Progenitor cell of endocrine pancreas (in vitro differentiated cells): ENCODE measurements at regions not wholly inside any gene's neighbourhood (a gene's known extent, or its start where the extent isn't known, plus 50 kb on each side); places are given as distances from the start of the nearest gene placed in this dataset.
"Not testable (repeated sequence)": the region's sequence is repeated elsewhere in the genome, so short reads cannot be mapped to it uniquely, and the experiment has no call there.

ENCODE experiments used
- DNase-seq: peaks from one replicate; pipeline ENCODE4 v3.0.0; 2021; ENCODE audit warnings: low spot score; ENCODE audit not compliant: unreplicated experiment
- H3K27ac Mint-ChIP-seq: 2 replicates; pipeline ENCODE4 v1.8.0; 2021; ENCODE audit warnings: mild to moderate bottlenecking, moderate library complexity, mixed read lengths
- H3K27me3 Mint-ChIP-seq: 2 replicates; pipeline ENCODE4 v1.8.0; 2021; ENCODE audit warnings: mixed read lengths
- H3K36me3 Mint-ChIP-seq: 2 replicates; pipeline ENCODE4 v1.8.0; 2022; ENCODE audit warnings: mixed read lengths; ENCODE audit not compliant: insufficient read depth
- H3K4me1 Mint-ChIP-seq: 2 replicates; pipeline ENCODE4 v1.8.0; 2021; ENCODE audit warnings: low read depth, mixed read lengths
- H3K4me3 Mint-ChIP-seq: 2 replicates; pipeline ENCODE4 v1.8.0; 2021; ENCODE audit warnings: low read depth, mild to moderate bottlenecking, moderate library complexity, mixed read lengths
- H3K9me3 Mint-ChIP-seq: 2 replicates; pipeline ENCODE4 v1.8.0; 2021; ENCODE audit warnings: low read depth, mixed read lengths
- TF ChIP-seq, protein P1 (sequence below): fragments of 200-600 bp; sonication (generic); IDR thresholded peaks from one replicate; pipeline ENCODE4 v1.5.0; 2021; ENCODE audit warnings: antibody characterized with exemption, mild to moderate bottlenecking; ENCODE audit not compliant: unreplicated experiment

DNA sequence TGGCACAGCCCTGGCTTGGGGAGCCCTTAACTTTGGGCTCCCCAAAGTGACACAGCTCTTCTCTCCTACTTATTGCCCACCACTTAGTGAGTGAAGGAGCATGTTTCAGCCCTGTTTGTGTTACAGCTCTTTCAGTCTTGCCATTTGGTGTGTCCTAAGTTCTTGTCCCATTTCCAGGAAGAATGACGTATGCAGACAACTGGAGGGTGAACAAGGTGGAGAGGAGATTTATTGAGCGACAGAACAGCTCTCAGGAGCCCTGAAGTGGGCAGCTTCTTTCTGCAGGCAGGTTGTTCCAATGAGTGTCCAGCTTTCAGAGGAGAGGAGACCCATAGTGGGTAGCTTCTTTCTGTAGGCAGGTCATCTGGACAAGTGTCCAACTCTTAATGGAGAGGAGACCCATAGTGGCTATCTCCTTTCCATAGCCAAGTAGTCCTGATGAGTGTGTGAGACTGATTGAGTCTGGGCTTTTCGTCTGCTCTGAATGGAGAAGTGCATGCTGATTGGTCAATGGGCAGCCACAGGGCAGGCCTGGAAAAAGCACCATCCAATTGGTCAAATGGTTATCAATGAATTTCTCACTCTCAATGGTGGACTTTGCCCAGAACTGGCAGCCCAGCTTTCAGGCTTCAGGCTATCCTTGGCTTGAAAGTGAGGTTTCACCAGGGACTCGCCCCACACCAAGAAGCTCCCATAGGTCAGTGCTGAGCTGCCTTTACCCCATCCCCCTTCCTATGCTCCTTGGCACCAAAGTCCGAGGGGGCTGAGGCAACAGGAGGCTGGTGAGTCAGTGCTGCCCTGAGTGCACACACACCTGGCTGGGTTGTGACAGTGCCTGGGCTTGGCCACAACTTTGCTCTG is 688.2 kb downstream of the NYAP2 start:
- Mint-ChIP-seq H3K4me3 (no peak overlapping the region), H3K36me3 (no peaks in the 10 kb centered on the region), H3K9me3 (peaks cover 6% of the 10 kb centered on the region), H3K4me1 (peaks cover 2% of the 10 kb centered on the region), H3K27me3 (no peaks in the 10 kb centered on the region), H3K27ac (no peak overlapping the region)
- no peak for DNase-seq
- TF ChIP-seq, protein P1, sequence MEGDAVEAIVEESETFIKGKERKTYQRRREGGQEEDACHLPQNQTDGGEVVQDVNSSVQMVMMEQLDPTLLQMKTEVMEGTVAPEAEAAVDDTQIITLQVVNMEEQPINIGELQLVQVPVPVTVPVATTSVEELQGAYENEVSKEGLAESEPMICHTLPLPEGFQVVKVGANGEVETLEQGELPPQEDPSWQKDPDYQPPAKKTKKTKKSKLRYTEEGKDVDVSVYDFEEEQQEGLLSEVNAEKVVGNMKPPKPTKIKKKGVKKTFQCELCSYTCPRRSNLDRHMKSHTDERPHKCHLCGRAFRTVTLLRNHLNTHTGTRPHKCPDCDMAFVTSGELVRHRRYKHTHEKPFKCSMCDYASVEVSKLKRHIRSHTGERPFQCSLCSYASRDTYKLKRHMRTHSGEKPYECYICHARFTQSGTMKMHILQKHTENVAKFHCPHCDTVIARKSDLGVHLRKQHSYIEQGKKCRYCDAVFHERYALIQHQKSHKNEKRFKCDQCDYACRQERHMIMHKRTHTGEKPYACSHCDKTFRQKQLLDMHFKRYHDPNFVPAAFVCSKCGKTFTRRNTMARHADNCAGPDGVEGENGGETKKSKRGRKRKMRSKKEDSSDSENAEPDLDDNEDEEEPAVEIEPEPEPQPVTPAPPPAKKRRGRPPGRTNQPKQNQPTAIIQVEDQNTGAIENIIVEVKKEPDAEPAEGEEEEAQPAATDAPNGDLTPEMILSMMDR: no peak

DNA sequence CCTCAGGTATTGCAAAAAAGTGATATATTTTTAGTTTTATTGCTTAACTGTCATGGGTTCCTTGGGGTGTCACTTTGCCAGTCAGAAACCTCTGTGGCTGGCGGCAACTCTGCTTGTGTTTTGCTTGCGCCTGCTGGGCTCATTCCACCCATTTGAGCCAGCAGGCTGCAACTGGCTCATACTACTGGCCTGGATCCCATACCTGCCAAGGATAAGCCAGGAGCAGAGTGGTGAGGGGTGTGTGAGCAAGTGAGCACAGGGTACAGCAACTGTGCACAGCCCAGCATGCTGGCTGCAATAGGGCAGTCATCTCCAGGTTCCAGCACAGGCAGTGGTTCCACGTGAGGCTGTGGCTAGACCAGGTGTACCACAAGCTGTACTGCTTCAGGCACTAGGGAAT is 687.5 kb downstream of the NYAP2 start:
- TF ChIP-seq, protein P1: no peak
- no peak for DNase-seq
- Mint-ChIP-seq H3K4me1 (peaks cover 2% of the 10 kb centered on the region), H3K27me3 (no peaks in the 10 kb centered on the region), H3K27ac (no peak overlapping the region), H3K4me3 (no peak overlapping the region), H3K36me3 (no peaks in the 10 kb centered on the region), H3K9me3 (peaks cover 6% of the 10 kb centered on the region)

DNA sequence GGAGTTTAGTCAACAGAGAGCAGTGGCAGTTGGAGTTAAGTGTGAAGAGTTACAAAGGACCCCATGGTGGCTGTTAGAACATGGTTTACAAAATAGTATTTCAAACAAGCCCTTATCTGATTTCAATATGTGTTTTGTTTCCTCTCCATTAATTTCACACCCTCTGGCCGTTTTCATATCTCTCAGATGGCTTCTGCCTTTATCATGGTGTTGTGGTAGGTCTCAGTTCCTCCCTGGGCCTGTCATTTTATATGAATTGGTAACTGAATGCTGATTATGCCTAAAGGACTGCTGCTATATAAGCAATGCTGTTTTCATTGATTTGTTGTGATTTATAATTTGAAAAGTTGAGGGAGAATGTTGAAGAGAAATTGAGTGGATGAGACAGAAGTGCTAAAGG is 686.7 kb downstream of the NYAP2 start:
- Mint-ChIP-seq H3K27me3 (no peaks in the 10 kb centered on the region), H3K27ac (no peak overlapping the region), H3K4me3 (no peak overlapping the region), H3K9me3 (peaks cover 6% of the 10 kb centered on the region), H3K36me3 (no peaks in the 10 kb centered on the region), H3K4me1 (peaks cover 2% of the 10 kb centered on the region)
- DNase-seq: no peak
- TF ChIP-seq, protein P1: no peak

DNA sequence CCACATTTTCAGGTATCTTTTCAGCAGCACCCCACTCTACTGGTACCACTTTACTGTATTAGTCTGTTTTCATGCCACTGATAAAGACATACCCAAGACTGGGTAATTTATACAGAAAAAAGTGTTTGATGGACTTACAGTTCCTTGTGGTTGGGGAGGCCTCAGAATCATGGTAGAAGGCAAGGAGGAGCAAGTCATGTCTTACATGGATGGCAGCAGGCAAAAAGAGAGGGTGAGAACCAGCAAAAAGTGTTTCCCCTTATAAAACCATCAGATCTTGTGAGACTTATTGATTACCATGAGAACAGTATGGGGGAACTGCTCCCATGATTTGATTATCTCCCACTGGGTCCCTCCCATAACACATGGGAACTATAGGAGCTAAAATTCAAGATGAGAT is 685.9 kb downstream of the NYAP2 start:
- not testable (repeated sequence) for H3K4me3 Mint-ChIP-seq, H3K36me3 Mint-ChIP-seq, H3K4me1 Mint-ChIP-seq, H3K27ac Mint-ChIP-seq, H3K9me3 Mint-ChIP-seq, H3K27me3 Mint-ChIP-seq, DNase-seq

DNA sequence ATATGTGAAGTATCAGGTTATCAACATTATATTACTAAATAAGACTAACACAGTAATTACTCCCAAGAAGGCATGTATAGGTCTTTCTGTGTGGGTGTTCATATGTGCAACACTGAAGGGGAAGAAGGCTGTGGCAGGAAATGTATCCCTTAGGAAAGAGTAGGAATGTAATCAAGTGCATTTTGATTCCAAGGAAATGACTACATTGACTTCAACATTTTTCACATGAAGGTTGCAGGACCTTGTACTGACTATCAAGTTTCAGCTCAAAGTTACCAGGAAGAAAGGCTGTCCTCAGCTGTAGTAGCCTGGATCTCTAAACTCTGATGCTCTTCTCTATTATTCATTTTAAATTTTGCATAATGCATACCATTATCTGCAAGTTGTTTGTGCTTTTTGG is 680.8 kb downstream of the NYAP2 start:
- TF ChIP-seq, protein P1: no peak
- DNase-seq: no peak
- H3K27ac Mint-ChIP-seq: no peak overlapping the region
- no peak overlapping the region for H3K4me3 Mint-ChIP-seq
- H3K4me1 Mint-ChIP-seq: peaks cover 1% of the 10 kb centered on the region
- peaks cover 5% of the 10 kb centered on the region for H3K9me3 Mint-ChIP-seq
- no peaks in the 10 kb centered on the region for H3K27me3 Mint-ChIP-seq
- H3K36me3 Mint-ChIP-seq: no peaks in the 10 kb centered on the region

DNA sequence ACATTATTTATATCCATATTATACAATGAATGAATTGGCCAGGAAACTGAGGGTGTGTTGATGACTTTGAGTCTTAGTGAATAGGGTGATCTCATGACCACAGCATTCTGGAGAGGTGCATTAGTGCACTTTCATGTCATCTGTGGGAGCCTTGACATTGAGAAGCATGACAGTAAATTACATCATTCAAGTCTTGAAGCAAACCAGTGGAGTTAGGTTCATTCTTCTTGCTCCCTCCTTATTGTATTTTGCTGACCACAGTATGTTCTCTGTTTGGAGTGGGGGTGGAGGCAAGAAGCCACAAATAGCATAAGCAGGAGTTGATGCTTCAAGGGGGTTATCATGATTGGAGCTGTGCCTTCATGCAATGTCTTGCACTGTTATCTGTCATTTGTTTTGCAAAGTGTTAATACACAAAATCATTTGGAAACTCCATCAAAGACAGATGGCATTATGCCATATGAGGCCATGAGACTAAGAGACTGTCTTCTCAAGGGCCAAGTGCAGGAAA is 680.2 kb downstream of the NYAP2 start:
- H3K27ac Mint-ChIP-seq: no peak overlapping the region
- H3K9me3 Mint-ChIP-seq: no peaks in the 10 kb centered on the region
- TF ChIP-seq, protein P1: no peak
- no peak for DNase-seq
- H3K27me3 Mint-ChIP-seq: no peaks in the 10 kb centered on the region
- no peak overlapping the region for H3K4me3 Mint-ChIP-seq
- H3K4me1 Mint-ChIP-seq: peaks cover 1% of the 10 kb centered on the region
- H3K36me3 Mint-ChIP-seq: no peaks in the 10 kb centered on the region
